Caco-2 (cell line): ENCODE measurements at regions not wholly inside any gene's neighbourhood (a gene's known extent, or its start where the extent isn't known, plus 50 kb on each side); places are given as distances from the start of the nearest gene placed in this dataset.
"Not testable (repeated sequence)": the region's sequence is repeated elsewhere in the genome, so short reads cannot be mapped to it uniquely, and the experiment has no call there.

Experiments used
- BruUV-seq: library from RNA; stranded (reverse); fragments of 400-500 nt; replicated peaks from 2 replicates; lab custom pipeline; 2021; lab: Mats Ljungman, UMichigan
- CTCF ChIA-PET: fragments of 300-600 bp; sonication (Branson Sonifier 250); formaldehyde crosslinking; loops from one replicate; lab custom pipeline; 2022; ENCODE audit warnings: antibody characterized with exemption; lab: Charles Lee
- POLR2A ChIA-PET: fragments of 300-600 bp; sonication (Branson Sonifier 250); formaldehyde crosslinking; loops from one replicate; lab custom pipeline; 2022; ENCODE audit warnings: antibody characterized with exemption; lab: Charles Lee
- DNase-seq, 2 experiments: peaks; one replicate each; pipeline versions ENCODE4 v3.0.0 to v3.0.0-alpha.2; 2020 to 2022
- H3K27me3 ChIP-seq: replicated peaks from 2 replicates; pipeline ENCODE4 v1.6.0; 2011; ENCODE audit warnings: low read length; ENCODE audit not compliant: control insufficient read depth, insufficient read depth
- H3K36me3 ChIP-seq: 2 replicates; pipeline ENCODE4 v1.5.1; 2011; ENCODE audit warnings: low read length; ENCODE audit not compliant: control insufficient read depth, insufficient read depth
- H3K4me1 ChIP-seq: fragments of 250-450 bp; sonication (Bioruptor Pico); 2 replicates; pipeline ENCODE4 v1.5.1; 2020; ENCODE audit warnings: mild to moderate bottlenecking
- H3K4me3 ChIP-seq: 2 replicates; pipeline ENCODE4 v1.5.1; 2011; ENCODE audit warnings: low read depth, mild to moderate bottlenecking, control low read depth, low read length
- H3K9me3 ChIP-seq: fragments of 250-450 bp; sonication (Bioruptor Pico); 2 replicates; pipeline ENCODE4 v1.5.1; 2020; ENCODE audit warnings: mild to moderate bottlenecking, moderate library complexity
- H3K27ac Mint-ChIP-seq: one replicate; pipeline ENCODE4 v1.8.0; 2022; ENCODE audit warnings: mixed read lengths; ENCODE audit not compliant: unreplicated experiment
- H3K27me3 Mint-ChIP-seq: one replicate; pipeline ENCODE4 v1.8.0; 2022; ENCODE audit warnings: mixed read lengths; ENCODE audit not compliant: insufficient read depth, unreplicated experiment
- H3K36me3 Mint-ChIP-seq: one replicate; pipeline ENCODE4 v1.8.0; 2022; ENCODE audit warnings: mild to moderate bottlenecking, mixed read lengths; ENCODE audit not compliant: insufficient read depth, unreplicated experiment
- H3K4me1 Mint-ChIP-seq: one replicate; pipeline ENCODE4 v1.8.0; 2022; ENCODE audit warnings: low read depth, mixed read lengths; ENCODE audit not compliant: unreplicated experiment
- H3K4me3 Mint-ChIP-seq: one replicate; pipeline ENCODE4 v1.8.0; 2022; ENCODE audit warnings: mild to moderate bottlenecking, moderate library complexity, mixed read lengths; ENCODE audit not compliant: unreplicated experiment
- H3K9me3 Mint-ChIP-seq: one replicate; pipeline ENCODE4 v1.8.0; 2022; ENCODE audit warnings: mixed read lengths; ENCODE audit not compliant: unreplicated experiment
- CTCF ChIP-seq, 2 experiments: fragments of 200-600 bp in 1 of 2; IDR thresholded peaks; 1 replicate in 1 of 2; 2 replicates in 1 of 2; pipeline versions ENCODE4 v1.5.1 to v1.8.0; 2011 to 2022; ENCODE audit warnings: antibody characterized with exemption in 1 of 2, control low read depth in 1 of 2, inconsistent platforms in 1 of 2, low read depth in 1 of 2, low read length in 1 of 2, mild to moderate bottlenecking in 1 of 2, moderate library complexity in 1 of 2; ENCODE audit not compliant: insufficient read depth in 1 of 2, severe bottlenecking in 1 of 2, unreplicated experiment in 1 of 2
- intact Hi-C: fragments of 100-400 bp; cut with micrococcal nuclease; formaldehyde crosslinking; loops from one replicate; pipeline ENCODE4 v1.10.0; 2022; ENCODE audit not compliant: unreplicated experiment

- peak overlapping the region; percentile 46 for H3K4me3 Mint-ChIP-seq
- ChIA-PET POLR2A (interaction anchor here (1.8 kb wide), 1 partner anchor 118 kb away, joined by 6 read pairs; the partner anchor contains the start of gene TNRC6C), CTCF (interaction anchor here (1.8 kb wide), 1 partner anchor 118 kb away, joined by 7 read pairs; the partner anchor contains the start of gene TNRC6C)
- H3K4me1 Mint-ChIP-seq = peaks cover 16% of the 10 kb centered on the region
- TF ChIP-seq CTCF (IDR thresholded peaks at IDR 0.05; ENCODE audit: insufficient read depth in 1 of 2, low read depth in 1 of 2, low read length in 1 of 2, severe bottlenecking in 1 of 2, unreplicated experiment in 1 of 2) = no peak
- no peaks in the 10 kb centered on the region for H3K36me3 Mint-ChIP-seq
- BruUV-seq = no TSS peak
- peak in 1 of 2 experiments; percentile 9 for DNase-seq
- intact Hi-C loops = loop anchor here (1.0 kb wide), 1 partner anchor 118 kb away; the partner anchor contains the start of gene TNRC6C
- Histone ChIP-seq H3K36me3 (no peaks in the 10 kb centered on the region), H3K4me3 (no peak overlapping the region), H3K9me3 (no peaks in the 10 kb centered on the region), H3K27me3 (no peaks in the 10 kb centered on the region), H3K4me1 (peaks cover 22% of the 10 kb centered on the region)
- H3K9me3 Mint-ChIP-seq = no peaks in the 10 kb centered on the region
- H3K27me3 Mint-ChIP-seq = no peaks in the 10 kb centered on the region
- peak overlapping the region; percentile 65 for H3K27ac Mint-ChIP-seq
These were observed 117.9 kb upstream of the TNRC6C start for GRCh38 chr17:77840513-77841165.

GRCh38 chr17:77841742-77842527 lies 116.6 kb upstream of the TNRC6C start:
- no peaks in the 10 kb centered on the region for H3K36me3 Mint-ChIP-seq
- ChIA-PET CTCF (no interaction called here), POLR2A (no interaction called here)
- no peaks in the 10 kb centered on the region for H3K27me3 Mint-ChIP-seq
- DNase-seq = no peak
- H3K4me1 Mint-ChIP-seq = peaks cover 16% of the 10 kb centered on the region
- H3K36me3 ChIP-seq = no peaks in the 10 kb centered on the region
- no peak overlapping the region for H3K4me3 ChIP-seq
- no peak overlapping the region for H3K27ac Mint-ChIP-seq
- BruUV-seq = no TSS peak
- no peaks in the 10 kb centered on the region for H3K9me3 Mint-ChIP-seq
- no peak for TF ChIP-seq CTCF (IDR thresholded peaks at IDR 0.05; ENCODE audit: insufficient read depth in 1 of 2, low read depth in 1 of 2, low read length in 1 of 2, severe bottlenecking in 1 of 2, unreplicated experiment in 1 of 2)
- H3K4me1 ChIP-seq = peaks cover 22% of the 10 kb centered on the region
- no peak overlapping the region for H3K4me3 Mint-ChIP-seq
- H3K9me3 ChIP-seq = no peaks in the 10 kb centered on the region
- intact Hi-C loops = no loop called here
- no peaks in the 10 kb centered on the region for H3K27me3 ChIP-seq

DNA sequence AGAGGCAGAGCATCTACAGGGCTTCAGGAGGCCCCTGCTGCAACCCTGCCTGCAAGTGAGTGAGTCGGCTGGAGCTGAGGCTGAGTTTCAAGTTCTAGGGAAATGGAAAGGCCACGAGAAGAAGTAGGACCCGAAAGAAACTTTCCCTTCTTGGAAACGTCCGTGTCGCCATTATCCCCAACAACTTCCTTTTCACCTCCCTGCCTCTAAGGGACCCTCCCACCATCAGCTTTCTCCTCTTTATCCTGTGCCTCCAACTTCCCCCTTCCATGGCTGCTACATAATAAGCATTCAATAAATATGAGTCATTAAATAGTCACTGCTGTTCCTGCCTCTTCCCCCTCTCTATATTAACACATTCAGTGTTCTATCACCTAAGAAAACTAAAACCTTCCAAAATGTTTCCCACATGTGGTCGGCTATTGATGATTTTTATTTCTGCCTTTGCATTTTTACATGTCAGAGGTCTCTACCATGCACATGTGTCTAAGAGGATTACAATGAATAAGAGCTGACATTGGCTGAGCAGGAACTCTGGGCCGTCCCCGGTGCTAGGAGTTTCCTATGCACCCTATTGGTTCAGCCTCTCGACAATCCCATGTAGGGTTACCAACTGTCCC lies 115.9 kb upstream of the TNRC6C start:
- Mint-ChIP-seq H3K9me3 (no peaks in the 10 kb centered on the region), H3K36me3 (no peaks in the 10 kb centered on the region), H3K27ac (no peak overlapping the region), H3K27me3 (no peaks in the 10 kb centered on the region), H3K4me1 (peaks cover 16% of the 10 kb centered on the region), H3K4me3 (no peak overlapping the region)
- H3K27me3 ChIP-seq = no peaks in the 10 kb centered on the region
- no peak for TF ChIP-seq CTCF (IDR thresholded peaks at IDR 0.05; ENCODE audit: insufficient read depth in 1 of 2, low read depth in 1 of 2, low read length in 1 of 2, severe bottlenecking in 1 of 2, unreplicated experiment in 1 of 2)
- no peak overlapping the region for H3K4me3 ChIP-seq
- H3K9me3 ChIP-seq = no peaks in the 10 kb centered on the region
- peaks cover 22% of the 10 kb centered on the region for H3K4me1 ChIP-seq
- no peaks in the 10 kb centered on the region for H3K36me3 ChIP-seq
- POLR2A ChIA-PET = no interaction called here
- no peak for DNase-seq
- CTCF ChIA-PET = no interaction called here
- no TSS peak for BruUV-seq
- intact Hi-C loops = no loop called here

DNA sequence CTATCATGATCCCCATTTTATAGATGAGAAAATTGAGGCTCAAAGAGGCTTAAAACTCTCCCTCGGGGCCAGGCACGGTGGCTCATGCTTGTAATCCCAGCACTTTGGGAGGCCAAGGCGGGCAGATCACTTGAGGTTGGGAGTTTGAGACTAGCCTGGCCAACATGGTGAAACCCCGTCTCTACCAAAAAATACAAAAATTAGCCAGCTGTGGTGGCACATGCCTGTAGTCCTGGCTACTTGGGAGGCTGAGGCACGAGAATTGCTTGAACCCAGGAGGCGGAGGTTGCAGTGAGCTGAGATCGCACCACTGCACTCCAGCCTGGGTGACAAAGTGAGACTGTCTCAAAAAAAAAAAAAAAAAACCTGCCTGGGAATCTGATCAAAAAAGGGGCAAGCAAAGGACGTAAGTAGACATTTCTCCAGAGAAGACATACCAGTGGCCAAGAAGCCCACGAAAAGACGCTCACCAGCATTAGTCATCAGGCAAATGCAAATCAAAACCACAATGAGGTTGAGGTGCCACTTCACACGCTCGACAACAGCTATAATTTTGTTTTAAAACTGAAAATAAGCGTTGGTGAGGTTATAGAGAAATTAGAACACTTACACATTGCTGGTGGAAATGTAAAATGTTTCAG lies 115.1 kb upstream of the TNRC6C start:
- intact Hi-C loops, POLR2A ChIA-PET: not testable (repeated sequence)

More for the DNA sequence above, 115.1 kb upstream of the TNRC6C start:
- H3K9me3 ChIP-seq, BruUV-seq, H3K27me3 ChIP-seq, H3K4me3 ChIP-seq, H3K36me3 Mint-ChIP-seq, H3K36me3 ChIP-seq, H3K27me3 Mint-ChIP-seq, DNase-seq, H3K4me3 Mint-ChIP-seq, H3K27ac Mint-ChIP-seq, H3K9me3 Mint-ChIP-seq, CTCF ChIA-PET: not testable (repeated sequence)
- H3K4me1 Mint-ChIP-seq = peaks cover 16% of the 10 kb centered on the region
- H3K4me1 ChIP-seq = peaks cover 22% of the 10 kb centered on the region
